ENCODE measurements at regions not wholly inside any gene's neighbourhood (a gene's known extent, or its start where the extent isn't known, plus 50 kb on each side); places are given as distances from the start of the nearest gene placed in this dataset.

DNA sequence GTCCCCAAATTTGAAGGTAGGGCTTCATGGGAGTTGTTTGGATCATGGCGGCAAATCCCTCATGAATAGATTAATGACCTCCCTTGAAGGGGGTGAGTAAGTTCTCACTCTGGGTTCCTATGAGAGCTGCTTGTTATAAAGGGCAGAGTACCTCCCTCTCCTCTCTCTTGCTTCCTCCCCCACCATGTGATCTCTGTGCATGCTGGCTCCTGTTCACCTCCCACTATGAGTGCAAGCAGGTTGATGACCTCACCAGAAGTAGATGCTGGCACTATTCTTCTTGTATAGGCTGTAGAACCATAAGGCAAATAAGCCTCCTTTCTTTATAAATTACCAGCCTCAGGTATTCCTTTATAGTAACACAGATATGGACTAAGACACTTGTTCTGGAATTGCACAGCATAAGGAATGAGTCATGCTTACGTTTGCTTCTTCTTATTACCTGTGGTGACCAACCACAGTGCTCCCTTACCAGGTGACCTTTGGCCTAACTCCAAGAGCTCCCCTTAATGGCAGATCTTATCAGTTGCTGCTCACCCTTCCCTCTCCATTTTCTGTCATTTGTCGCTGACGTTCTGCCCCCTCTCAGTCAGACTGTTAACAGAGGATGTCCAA, 559.5 kb upstream of the GCFC2 start:
- no peak for TF ChIP-seq CTCF (conservative IDR thresholded peaks at IDR 0.05; ENCODE audit: low read depth, low read length)
- no peak overlapping the region for H3K4me3 ChIP-seq (ENCODE audit: low read depth, low read length)
- DNase-seq (ENCODE audit: low read depth): no peak

- peak; percentile 1 for DNase-seq (ENCODE audit: low read depth)
- H3K4me3 ChIP-seq (ENCODE audit: low read depth, low read length): no peak overlapping the region
- TF ChIP-seq CTCF (conservative IDR thresholded peaks at IDR 0.05; ENCODE audit: low read depth, low read length): no peak
These were observed 558.3 kb upstream of the GCFC2 start for GRCh38 chr2:76268902-76269620.

DNA sequence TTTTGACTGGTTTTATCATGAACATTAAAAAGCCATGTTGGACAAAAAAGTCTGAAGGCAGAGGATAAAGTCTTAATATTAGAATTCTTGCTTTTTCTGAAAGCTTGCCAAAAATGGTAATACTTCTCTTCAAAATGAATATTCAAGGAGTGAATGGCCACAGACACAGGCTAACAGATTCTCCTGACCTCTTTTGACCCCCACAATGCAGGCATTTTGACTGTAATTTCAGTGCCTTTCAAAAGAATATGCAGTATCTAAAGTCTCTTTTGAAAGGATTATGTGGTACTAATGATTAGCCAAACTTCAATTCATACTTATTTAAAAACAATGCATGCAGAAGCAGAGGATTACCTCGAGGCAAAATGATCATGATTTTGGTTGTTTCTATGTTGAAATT, 557.8 kb upstream of the GCFC2 start:
- H3K4me3 ChIP-seq (ENCODE audit: low read depth, low read length): no peak overlapping the region
- no peak for TF ChIP-seq CTCF (conservative IDR thresholded peaks at IDR 0.05; ENCODE audit: low read depth, low read length)
- DNase-seq (ENCODE audit: low read depth): no peak

DNA sequence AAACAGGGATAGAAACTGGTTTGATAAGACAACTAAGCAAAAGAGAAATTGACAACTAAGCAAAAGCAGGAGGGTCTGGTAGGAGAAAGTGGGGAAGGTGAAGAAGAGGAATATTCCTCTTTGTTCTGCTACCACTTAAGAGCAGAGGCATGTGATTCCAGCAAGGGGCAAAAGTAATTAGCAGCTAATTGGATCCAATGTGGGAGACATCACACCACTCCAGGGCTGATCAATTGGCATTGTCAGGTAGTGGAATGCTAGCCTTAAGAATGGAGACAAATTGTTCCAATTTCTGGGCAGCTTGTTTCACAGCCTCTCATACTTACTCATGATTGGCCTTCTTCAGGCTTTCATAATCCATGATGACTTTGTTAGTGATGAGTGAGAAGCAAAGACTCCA, 547.1 kb upstream of the GCFC2 start:
- TF ChIP-seq CTCF (conservative IDR thresholded peaks at IDR 0.05; ENCODE audit: low read depth, low read length): no peak
- DNase-seq (ENCODE audit: low read depth): no peak
- no peak overlapping the region for H3K4me3 ChIP-seq (ENCODE audit: low read depth, low read length)

DNA sequence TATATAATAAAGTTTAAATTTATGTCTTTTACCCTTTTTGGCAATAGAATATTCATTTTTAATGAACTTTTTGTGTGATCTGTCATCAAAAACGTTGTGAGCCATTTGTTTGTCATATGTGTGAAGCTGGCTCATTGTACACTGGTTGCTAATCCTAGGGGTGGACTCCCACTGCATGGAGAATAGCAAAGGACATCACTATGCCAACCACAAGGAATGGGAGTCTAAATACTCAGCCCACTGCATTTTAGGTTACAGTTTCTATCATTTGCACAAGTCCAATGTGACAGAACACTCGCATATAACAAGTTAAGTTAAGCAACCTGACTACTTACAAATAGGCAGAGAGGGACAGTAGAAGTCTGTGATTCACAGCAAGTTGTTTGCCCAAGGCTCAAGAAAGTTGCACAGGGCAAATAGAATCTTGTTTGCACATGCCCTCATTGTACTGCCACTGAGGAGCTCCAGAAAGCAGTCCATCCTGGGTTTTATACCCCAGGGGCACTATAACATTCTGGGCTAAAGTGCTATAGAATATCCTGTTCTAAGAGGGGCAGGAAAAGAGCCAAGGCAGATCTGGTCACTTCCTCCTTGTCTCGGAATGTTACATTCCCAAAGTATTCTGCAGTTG, 545.9 kb upstream of the GCFC2 start:
- no peak for DNase-seq (ENCODE audit: low read depth)

GRCh38 chr2:76252704-76253103, 542.0 kb upstream of the GCFC2 start:
- no peak overlapping the region for H3K4me3 ChIP-seq (ENCODE audit: low read depth, low read length)
- no peak for TF ChIP-seq CTCF (conservative IDR thresholded peaks at IDR 0.05; ENCODE audit: low read depth, low read length)
- no peak for DNase-seq (ENCODE audit: low read depth)

More for the DNA sequence above, 545.9 kb upstream of the GCFC2 start:
- no peak overlapping the region for H3K4me3 ChIP-seq (ENCODE audit: low read depth, low read length)
- no peak for TF ChIP-seq CTCF (conservative IDR thresholded peaks at IDR 0.05; ENCODE audit: low read depth, low read length)
